ENCODE measurements at regions not wholly inside any gene's neighbourhood (a gene's known extent, or its start where the extent isn't known, plus 50 kb on each side); places are given as distances from the start of the nearest gene placed in this dataset.

GRCh38 chr9:4929917-4930316, 55.2 kb upstream of the JAK2 start:
- Mint-ChIP-seq H3K36me3 (ENCODE audit: low read depth) (peaks cover 1% of the 10 kb centered on the region), H3K27me3 (no peaks in the 10 kb centered on the region), H3K9me3 (no peaks in the 10 kb centered on the region), H3K27ac (no peak overlapping the region), H3K4me1 (ENCODE audit: low read depth) (peaks cover 16% of the 10 kb centered on the region), H3K4me3 (no peak overlapping the region)
- POLR2A ChIA-PET = interaction anchor here (5.0 kb wide), 1 partner anchor 56 kb away, joined by 17 read pairs; the partner anchor contains the start of gene JAK2
- intact Hi-C loops (cut with micrococcal nuclease) = loop anchor here (10.0 kb wide), 1 partner anchor 525 kb away; the partner anchor contains the start of gene CD274
- CTCF ChIA-PET = interaction anchor here (1.0 kb wide), 1 partner anchor 133 kb away, joined by 3 read pairs; no protein-coding TSS in a partner anchor
- DNase-seq (no peak), ATAC-seq (no peak)
- no peak for TF ChIP-seq CTCF (IDR thresholded peaks at IDR 0.05)

- no peak for ATAC-seq
- ChIA-PET POLR2A (interaction anchor here (5.0 kb wide), 1 partner anchor 53 kb away, joined by 17 read pairs; the partner anchor contains the start of gene JAK2), CTCF (interaction anchor here (1.2 to 1.4 kb wide), 2 partner anchors 8 to 54 kb away, joined by 3 to 5 read pairs; no protein-coding TSS in a partner anchor)
- no peaks in the 10 kb centered on the region for H3K27me3 Mint-ChIP-seq
- no peaks in the 10 kb centered on the region for H3K9me3 Mint-ChIP-seq
- peaks cover 23% of the 10 kb centered on the region for H3K4me1 Mint-ChIP-seq (ENCODE audit: low read depth)
- no peak for TF ChIP-seq CTCF (IDR thresholded peaks at IDR 0.05)
- intact Hi-C loops (cut with micrococcal nuclease) = loop anchor here (10.0 kb wide), 1 partner anchor 522 kb away; the partner anchor contains the start of gene CD274
- peaks cover 1% of the 10 kb centered on the region for H3K36me3 Mint-ChIP-seq (ENCODE audit: low read depth)
- H3K27ac Mint-ChIP-seq = no peak overlapping the region
- no peak overlapping the region for H3K4me3 Mint-ChIP-seq
- no peak for DNase-seq
Measured at GRCh38 chr9:4932681-4933080, 52.4 kb upstream of the JAK2 start.

GRCh38 chr9:4933177-4933576, 51.9 kb upstream of the JAK2 start:
- intact Hi-C loops (cut with micrococcal nuclease) = loop anchor here (10.0 kb wide), 1 partner anchor 522 kb away; the partner anchor contains the start of gene CD274
- H3K9me3 Mint-ChIP-seq = no peaks in the 10 kb centered on the region
- ChIA-PET POLR2A (interaction anchor here (5.0 kb wide), 1 partner anchor 53 kb away, joined by 17 read pairs; the partner anchor contains the start of gene JAK2), CTCF (interaction anchor here (1.2 to 1.4 kb wide), 2 partner anchors 9 to 54 kb away, joined by 3 to 5 read pairs; no protein-coding TSS in a partner anchor)
- H3K27ac Mint-ChIP-seq = no peak overlapping the region
- no peak for TF ChIP-seq CTCF (IDR thresholded peaks at IDR 0.05)
- H3K27me3 Mint-ChIP-seq = no peaks in the 10 kb centered on the region
- H3K4me3 Mint-ChIP-seq = no peak overlapping the region
- ATAC-seq = no peak
- no peak for DNase-seq
- peaks cover 1% of the 10 kb centered on the region for H3K36me3 Mint-ChIP-seq (ENCODE audit: low read depth)
- H3K4me1 Mint-ChIP-seq (ENCODE audit: low read depth) = peaks cover 28% of the 10 kb centered on the region

GRCh38 chr9:4933861-4934260, 51.2 kb upstream of the JAK2 start:
- no peaks in the 10 kb centered on the region for H3K27me3 Mint-ChIP-seq
- ChIA-PET POLR2A (interaction anchor here (5.0 kb wide), 1 partner anchor 52 kb away, joined by 17 read pairs; the partner anchor contains the start of gene JAK2), CTCF (interaction anchor here (1.2 to 1.4 kb wide), 2 partner anchors 10 to 53 kb away, joined by 3 to 5 read pairs; no protein-coding TSS in a partner anchor)
- H3K4me1 Mint-ChIP-seq (ENCODE audit: low read depth) = peaks cover 34% of the 10 kb centered on the region
- no peak overlapping the region for H3K4me3 Mint-ChIP-seq
- DNase-seq (no peak), ATAC-seq (no peak)
- H3K9me3 Mint-ChIP-seq = no peaks in the 10 kb centered on the region
- H3K36me3 Mint-ChIP-seq (ENCODE audit: low read depth) = peaks cover 1% of the 10 kb centered on the region
- H3K27ac Mint-ChIP-seq = no peak overlapping the region
- no peak for TF ChIP-seq CTCF (IDR thresholded peaks at IDR 0.05)
- intact Hi-C loops (cut with micrococcal nuclease) = loop anchor here (10.0 kb wide), 1 partner anchor 521 kb away; the partner anchor contains the start of gene CD274
